ENCODE measurements at regions not wholly inside any gene's neighbourhood (a gene's known extent, or its start where the extent isn't known, plus 50 kb on each side); places are given as distances from the start of the nearest gene placed in this dataset.

DNA sequence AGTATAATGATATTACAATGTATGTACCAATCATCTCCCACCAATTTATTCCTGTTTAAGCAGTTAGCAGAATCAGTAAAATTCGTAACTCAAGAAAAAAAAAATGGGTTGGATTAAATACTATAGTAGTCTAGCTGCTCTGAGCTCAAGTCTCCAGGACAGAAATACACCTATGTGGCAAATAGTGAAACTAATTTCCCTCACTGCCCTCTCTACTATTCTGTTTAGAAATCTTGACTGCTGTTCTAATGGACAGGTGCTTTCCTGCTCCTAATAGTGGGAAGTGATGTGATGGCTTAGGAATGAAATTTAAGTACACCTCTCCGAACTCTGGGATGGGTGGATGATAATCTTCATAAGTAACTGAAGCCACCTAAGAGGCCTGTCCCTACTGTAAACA, 175.7 kb downstream of the KCNJ2 start:
- no peak for TF ChIP-seq CTCF (IDR thresholded peaks at IDR 0.05; ENCODE audit: poor library complexity)
- TF ChIP-seq EZH2 (IDR thresholded peaks at IDR 0.05; ENCODE audit: borderline replicate concordance), result no peak
- no peak for TF ChIP-seq EZH2phosphoT487 (IDR thresholded peaks at IDR 0.05; ENCODE audit: low read depth, severe bottlenecking, unreplicated experiment)

Data from hepatocyte (in vitro differentiated cells).